Astrocyte (in vitro differentiated cells and primary cell): ENCODE measurements at regions not wholly inside any gene's neighbourhood (a gene's known extent, or its start where the extent isn't known, plus 50 kb on each side); places are given as distances from the start of the nearest gene placed in this dataset.

Experiments used
- DNase-seq: peaks from one replicate; pipeline ENCODE4 v3.0.0-alpha.2; 2010; ENCODE audit warnings: low read depth
- FAIRE-seq: peaks from 2 replicates; lab custom pipeline; 2011; peaks lifted over from hg19 to GRCh38; lab: Jason Lieb, UNC
- H2AFZ ChIP-seq: 2 replicates; pipeline ENCODE4 v1.6.0; 2012; ENCODE audit warnings: low read depth, low read length, inconsistent platforms
- H3K27ac ChIP-seq: 2 replicates; pipeline ENCODE4 v1.5.1; 2011; ENCODE audit warnings: low read depth, low read length, inconsistent platforms
- H3K27me3 ChIP-seq: 2 replicates; pipeline ENCODE4 v1.6.0; 2011; ENCODE audit warnings: low read length, inconsistent platforms; ENCODE audit not compliant: insufficient read depth
- H3K36me3 ChIP-seq: 2 replicates; pipeline ENCODE4 v1.5.1; 2011; ENCODE audit warnings: low read length, inconsistent platforms; ENCODE audit not compliant: insufficient read depth
- H3K4me1 ChIP-seq: 2 replicates; pipeline ENCODE4 v1.5.1; 2011; ENCODE audit warnings: low read length, inconsistent platforms; ENCODE audit not compliant: insufficient read depth
- H3K4me2 ChIP-seq: 2 replicates; pipeline ENCODE4 v1.6.0; 2012; ENCODE audit warnings: low read length, inconsistent platforms
- H3K4me3 ChIP-seq: 2 replicates; pipeline ENCODE4 v1.5.1; 2011; ENCODE audit warnings: low read depth, mild to moderate bottlenecking, low read length, inconsistent platforms; ENCODE audit not compliant: insufficient read depth
- H3K79me2 ChIP-seq: 2 replicates; pipeline ENCODE4 v1.6.0; 2012; ENCODE audit warnings: mild to moderate bottlenecking, low read length, inconsistent platforms; ENCODE audit not compliant: insufficient read depth
- H3K9ac ChIP-seq: 2 replicates; pipeline ENCODE4 v1.6.0; 2012; ENCODE audit warnings: mild to moderate bottlenecking, low read length, inconsistent platforms
- H3K9me3 ChIP-seq: 2 replicates; pipeline ENCODE4 v1.5.1; 2012; ENCODE audit warnings: low read depth, mild to moderate bottlenecking, low read length, inconsistent platforms; ENCODE audit not compliant: insufficient read depth
- H4K20me1 ChIP-seq: 2 replicates; pipeline ENCODE4 v1.6.0; 2012; ENCODE audit warnings: low read length, inconsistent platforms; ENCODE audit not compliant: insufficient read depth
- H3K27ac Mint-ChIP-seq: one replicate; pipeline ENCODE4 v1.8.0; 2021; ENCODE audit warnings: mild to moderate bottlenecking, mixed read lengths; ENCODE audit not compliant: unreplicated experiment
- H3K27me3 Mint-ChIP-seq: one replicate; pipeline ENCODE4 v1.8.0; 2021; ENCODE audit warnings: low read depth, mixed read lengths; ENCODE audit not compliant: unreplicated experiment
- H3K36me3 Mint-ChIP-seq: one replicate; pipeline ENCODE4 v1.8.0; 2021; ENCODE audit warnings: low read depth, mixed read lengths; ENCODE audit not compliant: unreplicated experiment
- H3K4me1 Mint-ChIP-seq: one replicate; pipeline ENCODE4 v1.8.0; 2021; ENCODE audit warnings: low read depth, mixed read lengths; ENCODE audit not compliant: unreplicated experiment
- H3K4me3 Mint-ChIP-seq: one replicate; pipeline ENCODE4 v1.8.0; 2021; ENCODE audit warnings: mild to moderate bottlenecking, moderate library complexity, mixed read lengths; ENCODE audit not compliant: unreplicated experiment
- H3K9me3 Mint-ChIP-seq: one replicate; pipeline ENCODE4 v1.8.0; 2021; ENCODE audit warnings: mild to moderate bottlenecking, mixed read lengths; ENCODE audit not compliant: unreplicated experiment
- EZH2 ChIP-seq: IDR thresholded peaks from 2 replicates; pipeline ENCODE4 v1.6.1; 2012; ENCODE audit warnings: mild to moderate bottlenecking, low read length, inconsistent platforms; ENCODE audit not compliant: insufficient read depth
- TF ChIP-seq, protein P1 (sequence below): IDR thresholded peaks from 2 replicates; pipeline ENCODE4 v1.5.1; 2011; ENCODE audit warnings: low read depth, mild to moderate bottlenecking, inconsistent platforms, low read length, moderate library complexity; ENCODE audit not compliant: insufficient read depth

DNA sequence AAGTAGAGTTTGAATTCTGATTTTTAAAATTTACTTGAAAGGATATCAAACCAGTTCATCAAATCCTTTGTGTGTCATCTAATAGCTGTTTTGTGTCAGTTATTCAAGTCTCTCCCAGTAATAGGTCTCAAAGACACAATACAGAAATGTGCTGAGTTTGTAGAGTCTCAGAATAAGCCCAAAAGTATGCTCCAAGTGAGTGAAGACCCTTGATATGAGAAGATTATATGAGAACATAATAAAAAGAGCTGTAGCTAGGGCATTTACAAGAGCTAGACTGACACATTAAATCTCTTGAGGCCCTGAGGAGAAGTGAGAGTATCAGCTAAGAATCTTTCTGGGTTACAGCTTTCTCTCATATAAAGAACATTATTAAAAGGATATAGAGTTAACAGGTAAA, 721.0 kb upstream of the ARRDC3 start:
- Mint-ChIP-seq H3K4me3 (no peak overlapping the region), H3K4me1 (no peaks in the 10 kb centered on the region), H3K27ac (no peak overlapping the region), H3K36me3 (no peaks in the 10 kb centered on the region), H3K9me3 (no peaks in the 10 kb centered on the region), H3K27me3 (no peaks in the 10 kb centered on the region)
- DNase-seq = no peak
- no peak overlapping the region for H3K4me2 ChIP-seq
- no peaks in the 10 kb centered on the region for H3K36me3 ChIP-seq
- no peaks in the 10 kb centered on the region for H3K27me3 ChIP-seq
- H3K27ac ChIP-seq = no peak overlapping the region
- H4K20me1 ChIP-seq = no peaks in the 10 kb centered on the region
- H3K9me3 ChIP-seq = no peaks in the 10 kb centered on the region
- H3K4me1 ChIP-seq = no peaks in the 10 kb centered on the region
- no peak overlapping the region for H3K4me3 ChIP-seq
- FAIRE-seq = no peak
- H3K9ac ChIP-seq = no peak overlapping the region
- H3K79me2 ChIP-seq = no peaks in the 10 kb centered on the region
- TF ChIP-seq, protein P1, sequence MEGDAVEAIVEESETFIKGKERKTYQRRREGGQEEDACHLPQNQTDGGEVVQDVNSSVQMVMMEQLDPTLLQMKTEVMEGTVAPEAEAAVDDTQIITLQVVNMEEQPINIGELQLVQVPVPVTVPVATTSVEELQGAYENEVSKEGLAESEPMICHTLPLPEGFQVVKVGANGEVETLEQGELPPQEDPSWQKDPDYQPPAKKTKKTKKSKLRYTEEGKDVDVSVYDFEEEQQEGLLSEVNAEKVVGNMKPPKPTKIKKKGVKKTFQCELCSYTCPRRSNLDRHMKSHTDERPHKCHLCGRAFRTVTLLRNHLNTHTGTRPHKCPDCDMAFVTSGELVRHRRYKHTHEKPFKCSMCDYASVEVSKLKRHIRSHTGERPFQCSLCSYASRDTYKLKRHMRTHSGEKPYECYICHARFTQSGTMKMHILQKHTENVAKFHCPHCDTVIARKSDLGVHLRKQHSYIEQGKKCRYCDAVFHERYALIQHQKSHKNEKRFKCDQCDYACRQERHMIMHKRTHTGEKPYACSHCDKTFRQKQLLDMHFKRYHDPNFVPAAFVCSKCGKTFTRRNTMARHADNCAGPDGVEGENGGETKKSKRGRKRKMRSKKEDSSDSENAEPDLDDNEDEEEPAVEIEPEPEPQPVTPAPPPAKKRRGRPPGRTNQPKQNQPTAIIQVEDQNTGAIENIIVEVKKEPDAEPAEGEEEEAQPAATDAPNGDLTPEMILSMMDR = no peak
- TF ChIP-seq EZH2 = no peak
- H2AFZ ChIP-seq = no peak overlapping the region

GRCh38 chr5:92102313-92102712, 719.2 kb upstream of the ARRDC3 start:
- FAIRE-seq = no peak
- no peaks in the 10 kb centered on the region for H3K9me3 ChIP-seq
- H4K20me1 ChIP-seq = no peaks in the 10 kb centered on the region
- H3K4me1 ChIP-seq = no peaks in the 10 kb centered on the region
- no peak for DNase-seq
- TF ChIP-seq, protein P1 = no peak
- no peak for TF ChIP-seq EZH2
- no peak overlapping the region for H3K27ac ChIP-seq
- Mint-ChIP-seq H3K4me1 (no peaks in the 10 kb centered on the region), H3K4me3 (no peak overlapping the region), H3K27ac (no peak overlapping the region), H3K9me3 (no peaks in the 10 kb centered on the region), H3K36me3 (no peaks in the 10 kb centered on the region), H3K27me3 (no peaks in the 10 kb centered on the region)
- H3K4me2 ChIP-seq = no peak overlapping the region
- H3K79me2 ChIP-seq = no peaks in the 10 kb centered on the region
- no peaks in the 10 kb centered on the region for H3K36me3 ChIP-seq
- H2AFZ ChIP-seq = no peak overlapping the region
- no peaks in the 10 kb centered on the region for H3K27me3 ChIP-seq
- no peak overlapping the region for H3K4me3 ChIP-seq
- H3K9ac ChIP-seq = no peak overlapping the region

GRCh38 chr5:92092239-92092638, 709.1 kb upstream of the ARRDC3 start:
- Histone ChIP-seq H3K4me1 (no peaks in the 10 kb centered on the region), H4K20me1 (no peaks in the 10 kb centered on the region), H3K4me2 (no peak overlapping the region), H2AFZ (no peak overlapping the region), H3K36me3 (no peaks in the 10 kb centered on the region), H3K79me2 (no peaks in the 10 kb centered on the region), H3K27me3 (no peaks in the 10 kb centered on the region), H3K27ac (no peak overlapping the region), H3K9me3 (no peaks in the 10 kb centered on the region), H3K4me3 (no peak overlapping the region), H3K9ac (no peak overlapping the region)
- H3K9me3 Mint-ChIP-seq = peaks cover 2% of the 10 kb centered on the region
- no peaks in the 10 kb centered on the region for H3K4me1 Mint-ChIP-seq
- FAIRE-seq (no peak), DNase-seq (no peak)
- TF ChIP-seq, protein P1 = no peak
- no peak for TF ChIP-seq EZH2
- no peaks in the 10 kb centered on the region for H3K36me3 Mint-ChIP-seq
- H3K27ac Mint-ChIP-seq = no peak overlapping the region
- H3K27me3 Mint-ChIP-seq = no peaks in the 10 kb centered on the region
- no peak overlapping the region for H3K4me3 Mint-ChIP-seq
